ENCODE measurements at regions not wholly inside any gene's neighbourhood (a gene's known extent, or its start where the extent isn't known, plus 50 kb on each side); places are given as distances from the start of the nearest gene placed in this dataset.

DNA sequence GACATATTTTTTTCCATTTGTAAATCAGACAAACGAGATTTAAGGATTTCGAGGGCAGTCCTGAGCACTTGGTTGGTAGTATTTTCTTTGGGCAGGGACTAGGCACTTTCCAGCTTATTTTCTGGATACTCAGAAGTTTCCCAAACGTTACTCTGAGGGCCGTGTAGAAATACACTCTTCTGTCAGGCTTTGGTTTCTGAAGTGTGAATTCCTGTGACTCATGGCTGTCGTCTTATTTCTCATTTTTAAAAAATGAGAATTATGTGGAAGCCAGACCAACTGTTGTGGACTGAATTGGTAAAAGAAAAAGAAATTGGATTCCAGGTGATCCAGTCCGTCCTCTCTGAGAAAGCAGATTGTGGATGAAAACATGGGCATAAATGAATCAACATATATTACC is 658.6 kb upstream of the FANCL start:
- TF ChIP-seq, protein P1, sequence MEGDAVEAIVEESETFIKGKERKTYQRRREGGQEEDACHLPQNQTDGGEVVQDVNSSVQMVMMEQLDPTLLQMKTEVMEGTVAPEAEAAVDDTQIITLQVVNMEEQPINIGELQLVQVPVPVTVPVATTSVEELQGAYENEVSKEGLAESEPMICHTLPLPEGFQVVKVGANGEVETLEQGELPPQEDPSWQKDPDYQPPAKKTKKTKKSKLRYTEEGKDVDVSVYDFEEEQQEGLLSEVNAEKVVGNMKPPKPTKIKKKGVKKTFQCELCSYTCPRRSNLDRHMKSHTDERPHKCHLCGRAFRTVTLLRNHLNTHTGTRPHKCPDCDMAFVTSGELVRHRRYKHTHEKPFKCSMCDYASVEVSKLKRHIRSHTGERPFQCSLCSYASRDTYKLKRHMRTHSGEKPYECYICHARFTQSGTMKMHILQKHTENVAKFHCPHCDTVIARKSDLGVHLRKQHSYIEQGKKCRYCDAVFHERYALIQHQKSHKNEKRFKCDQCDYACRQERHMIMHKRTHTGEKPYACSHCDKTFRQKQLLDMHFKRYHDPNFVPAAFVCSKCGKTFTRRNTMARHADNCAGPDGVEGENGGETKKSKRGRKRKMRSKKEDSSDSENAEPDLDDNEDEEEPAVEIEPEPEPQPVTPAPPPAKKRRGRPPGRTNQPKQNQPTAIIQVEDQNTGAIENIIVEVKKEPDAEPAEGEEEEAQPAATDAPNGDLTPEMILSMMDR (IDR thresholded peaks at IDR 0.05): no peak
- no peak for TF ChIP-seq RNF2 (IDR thresholded peaks at IDR 0.05; ENCODE audit: borderline replicate concordance, low read depth)
- no peak for TF ChIP-seq POLR2A (IDR thresholded peaks at IDR 0.05; ENCODE audit: low read length)
- TF ChIP-seq ESRRA (IDR thresholded peaks at IDR 0.05; ENCODE audit: borderline replicate concordance, low read length): no peak
- no peak for TF ChIP-seq RFX5 (IDR thresholded peaks at IDR 0.05)
- TF ChIP-seq RAD21 (conservative IDR thresholded peaks at IDR 0.05 in 1 of 2, IDR thresholded peaks at IDR 0.05 in 1 of 2): no peak
- TF ChIP-seq, protein P2, sequence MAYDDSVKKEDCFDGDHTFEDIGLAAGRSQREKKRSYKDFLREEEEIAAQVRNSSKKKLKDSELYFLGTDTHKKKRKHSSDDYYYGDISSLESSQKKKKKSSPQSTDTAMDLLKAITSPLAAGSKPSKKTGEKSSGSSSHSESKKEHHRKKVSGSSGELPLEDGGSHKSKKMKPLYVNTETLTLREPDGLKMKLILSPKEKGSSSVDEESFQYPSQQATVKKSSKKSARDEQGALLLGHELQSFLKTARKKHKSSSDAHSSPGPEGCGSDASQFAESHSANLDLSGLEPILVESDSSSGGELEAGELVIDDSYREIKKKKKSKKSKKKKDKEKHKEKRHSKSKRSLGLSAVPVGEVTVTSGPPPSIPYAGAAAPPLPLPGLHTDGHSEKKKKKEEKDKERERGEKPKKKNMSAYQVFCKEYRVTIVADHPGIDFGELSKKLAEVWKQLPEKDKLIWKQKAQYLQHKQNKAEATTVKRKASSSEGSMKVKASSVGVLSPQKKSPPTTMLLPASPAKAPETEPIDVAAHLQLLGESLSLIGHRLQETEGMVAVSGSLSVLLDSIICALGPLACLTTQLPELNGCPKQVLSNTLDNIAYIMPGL (CRISPR knock-in tag; IDR thresholded peaks at IDR 0.05; ENCODE audit: borderline replicate concordance): no peak

All from A549 (cell line).